ENCODE measurements at regions not wholly inside any gene's neighbourhood (a gene's known extent, or its start where the extent isn't known, plus 50 kb on each side); places are given as distances from the start of the nearest gene placed in this dataset.
A peak's percentile ranks its signal among the peaks of the same experiment; 100 is the strongest.
"Not testable (repeated sequence)": the region's sequence is repeated elsewhere in the genome, so short reads cannot be mapped to it uniquely, and the experiment has no call there.

- no peak for DNase-seq (ENCODE audit: low read depth)
Measured at GRCh38 chr10:84698989-84699388, 370.6 kb downstream of the CCSER2 start.

GRCh38 chr10:84700668-84701369, 372.4 kb downstream of the CCSER2 start:
- DNase-seq (ENCODE audit: low read depth): no peak

GRCh38 chr10:84701370-84701720, 373.0 kb downstream of the CCSER2 start:
- no peak for DNase-seq (ENCODE audit: low read depth)

- no peak for DNase-seq (ENCODE audit: low read depth)
Measured at GRCh38 chr10:84704101-84704500, 375.7 kb downstream of the CCSER2 start.

DNA sequence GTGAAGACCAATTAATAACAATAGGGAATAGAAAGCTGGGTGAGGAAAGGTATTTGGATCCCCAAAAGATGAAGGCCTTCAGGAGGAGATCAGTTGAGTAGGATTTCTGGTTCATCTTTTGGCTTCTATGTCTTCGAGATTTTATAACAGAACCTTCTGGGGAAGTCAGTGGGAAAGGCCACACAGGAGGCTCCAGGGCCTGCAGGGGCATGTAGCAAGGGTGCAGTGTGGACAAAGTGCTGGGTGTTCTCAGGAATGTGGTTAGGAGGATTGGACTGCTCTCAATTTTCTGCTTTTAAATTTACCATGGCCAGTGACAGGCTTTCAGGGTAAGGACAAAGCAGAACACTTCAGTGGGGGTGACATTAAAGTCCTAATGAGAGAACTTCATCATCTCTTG, 378.0 kb downstream of the CCSER2 start:
- DNase-seq (ENCODE audit: low read depth): no peak

GRCh38 chr10:84706875-84707274, 378.5 kb downstream of the CCSER2 start:
- DNase-seq (ENCODE audit: low read depth): no peak

DNA sequence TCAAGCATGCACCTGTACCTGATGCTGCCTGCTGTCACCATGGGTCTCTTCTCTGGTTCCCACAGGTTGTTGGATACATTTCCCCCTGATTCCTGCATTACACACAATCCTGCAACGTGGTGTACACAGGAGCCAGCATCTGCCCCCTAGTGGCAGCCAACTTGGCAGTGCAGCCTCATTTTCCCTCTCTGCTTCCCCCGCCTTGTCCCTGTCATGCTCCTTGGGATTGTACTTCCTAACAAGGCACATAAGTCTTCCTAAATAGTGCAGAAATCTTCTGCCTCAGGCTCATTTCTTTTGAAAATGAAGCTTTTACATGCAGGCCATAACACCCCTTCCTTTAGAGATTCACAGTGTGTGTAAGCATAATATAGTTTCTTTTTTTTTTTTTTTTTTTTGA, 387.5 kb downstream of the CCSER2 start:
- DNase-seq (ENCODE audit: low read depth): no peak

DNA sequence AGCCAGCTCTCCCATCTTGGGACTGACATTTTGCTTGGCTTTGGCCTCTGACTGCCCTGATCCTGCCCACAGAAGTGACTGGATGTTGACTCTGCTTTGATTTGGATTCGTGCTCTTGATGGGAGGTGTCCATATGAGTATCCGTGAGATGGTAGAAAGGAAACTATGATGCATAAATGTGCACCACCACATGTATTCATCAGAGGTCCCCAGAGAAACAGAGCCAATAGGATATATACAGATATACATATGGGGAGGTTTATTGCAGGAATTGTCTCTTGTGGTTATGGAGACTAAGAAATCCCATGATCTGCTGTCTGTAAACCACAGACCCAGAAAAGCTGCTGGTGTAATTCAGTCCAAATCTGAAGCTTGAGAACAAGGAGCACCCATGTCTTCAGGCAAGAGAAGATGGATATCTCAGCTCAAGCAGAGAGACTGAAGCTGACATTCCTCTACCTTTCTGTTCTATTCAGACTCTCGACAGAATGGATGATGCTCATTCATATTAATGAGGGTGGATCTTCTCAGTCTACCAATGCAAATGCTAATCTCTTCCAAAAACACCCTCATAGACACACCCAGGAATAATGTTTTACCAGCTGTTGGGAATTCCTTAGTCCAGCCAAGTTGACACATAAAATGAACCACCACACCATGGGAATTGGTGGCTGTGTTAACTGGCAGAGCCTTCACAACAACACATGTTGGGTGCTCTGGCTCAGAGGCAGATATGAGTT, 390.7 kb downstream of the CCSER2 start:
- peak; percentile 1 for DNase-seq (ENCODE audit: low read depth)

- DNase-seq (ENCODE audit: low read depth): no peak
Measured at GRCh38 chr10:84719687-84720086, 391.3 kb downstream of the CCSER2 start.

- DNase-seq (ENCODE audit: low read depth): no peak
Measured at GRCh38 chr10:84727398-84727797, 399.0 kb downstream of the CCSER2 start.

GRCh38 chr10:84739126-84739525, 410.7 kb downstream of the CCSER2 start:
- not testable (repeated sequence) for DNase-seq (ENCODE audit: low read depth)

DNA sequence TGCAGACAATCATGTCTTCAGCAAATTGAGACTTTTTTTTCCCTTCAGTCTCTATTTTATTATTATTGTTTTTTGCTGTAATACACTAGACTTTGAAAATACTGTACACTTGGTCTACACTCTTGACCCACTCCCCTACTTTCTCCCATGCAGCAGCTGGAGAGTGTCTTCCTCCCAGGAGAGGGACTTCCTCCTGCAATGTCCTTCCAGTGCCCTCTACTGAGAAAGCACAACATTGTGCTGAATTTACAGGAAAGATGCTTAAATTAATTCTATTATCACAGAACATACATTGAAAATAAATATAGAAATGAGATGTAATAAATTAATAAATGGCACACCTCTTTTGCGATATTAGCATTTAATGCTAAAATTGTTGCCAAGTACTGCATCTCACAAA, 411.3 kb downstream of the CCSER2 start:
- DNase-seq (ENCODE audit: low read depth): no peak

DNA sequence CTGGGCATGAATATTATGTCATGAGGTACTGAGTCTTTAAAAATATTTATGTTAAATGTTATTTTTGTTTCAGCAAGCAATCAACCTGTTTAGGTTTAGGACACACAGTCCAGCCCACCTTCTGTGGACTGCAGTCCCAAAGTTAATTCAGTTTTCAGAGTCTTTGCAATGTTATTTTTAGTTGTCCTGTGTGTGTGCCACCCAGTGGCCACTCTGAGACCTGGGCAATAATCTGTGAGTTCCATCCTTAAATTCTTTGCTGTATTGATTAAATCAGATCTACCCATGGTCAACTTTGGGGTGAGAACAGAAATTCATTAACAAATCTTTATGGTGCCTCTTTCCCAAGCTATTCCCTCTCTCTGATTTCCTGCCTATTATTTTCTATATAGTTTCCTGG, 415.1 kb downstream of the CCSER2 start:
- DNase-seq (ENCODE audit: low read depth): no peak

GRCh38 chr10:84755311-84755710, 426.9 kb downstream of the CCSER2 start:
- no peak for DNase-seq (ENCODE audit: low read depth)

DNA sequence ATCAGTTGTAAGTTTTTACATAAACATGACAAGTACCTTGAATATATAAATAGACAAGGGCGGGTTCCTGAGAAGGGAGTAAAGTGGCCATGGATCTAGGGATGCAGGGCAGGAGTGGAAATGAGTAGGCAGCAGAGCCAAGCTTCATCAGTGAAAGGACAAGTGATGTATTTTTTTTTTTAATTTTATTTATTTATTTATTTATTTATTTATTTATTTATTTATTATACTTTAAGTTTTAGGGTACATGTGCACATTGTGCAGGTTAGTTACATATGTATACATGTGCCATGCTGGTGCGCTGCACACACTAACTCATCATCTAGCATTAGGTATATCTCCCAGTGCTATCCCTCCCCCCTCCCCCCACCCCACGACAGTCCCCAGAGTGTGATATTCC, 428.3 kb downstream of the CCSER2 start:
- DNase-seq (ENCODE audit: low read depth): not testable (repeated sequence)

DNA sequence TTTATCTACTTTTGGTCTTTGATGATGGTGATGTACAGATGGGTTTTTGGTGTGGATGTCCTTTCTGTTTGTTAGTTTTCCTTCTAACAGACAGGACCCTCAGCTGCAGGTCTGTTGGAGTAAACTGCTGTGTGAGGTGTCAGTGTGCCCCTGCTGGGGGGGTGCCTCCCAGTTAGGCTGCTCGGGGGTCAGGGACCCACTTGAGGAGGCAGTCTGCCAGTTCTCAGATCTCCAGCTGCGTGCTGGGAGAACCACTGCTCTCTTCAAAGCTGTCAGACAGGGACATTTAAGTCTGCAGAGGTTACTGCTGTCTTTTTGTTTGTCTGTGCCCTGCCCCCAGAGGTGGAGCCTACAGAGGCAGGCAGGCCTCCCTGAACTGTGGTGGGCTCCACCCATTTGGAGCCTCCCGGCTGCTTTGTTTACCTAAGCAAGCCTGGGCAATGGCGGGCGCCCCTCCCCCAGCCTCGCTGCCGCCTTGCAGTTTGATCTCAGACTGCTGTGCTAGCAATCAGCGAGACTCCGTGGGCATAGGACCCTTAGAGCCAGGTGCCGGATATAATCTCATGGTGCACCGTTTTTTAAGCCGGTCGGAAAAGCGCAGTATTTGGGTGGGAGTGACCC, 433.7 kb downstream of the CCSER2 start:
- DNase-seq (ENCODE audit: low read depth): not testable (repeated sequence)

DNA sequence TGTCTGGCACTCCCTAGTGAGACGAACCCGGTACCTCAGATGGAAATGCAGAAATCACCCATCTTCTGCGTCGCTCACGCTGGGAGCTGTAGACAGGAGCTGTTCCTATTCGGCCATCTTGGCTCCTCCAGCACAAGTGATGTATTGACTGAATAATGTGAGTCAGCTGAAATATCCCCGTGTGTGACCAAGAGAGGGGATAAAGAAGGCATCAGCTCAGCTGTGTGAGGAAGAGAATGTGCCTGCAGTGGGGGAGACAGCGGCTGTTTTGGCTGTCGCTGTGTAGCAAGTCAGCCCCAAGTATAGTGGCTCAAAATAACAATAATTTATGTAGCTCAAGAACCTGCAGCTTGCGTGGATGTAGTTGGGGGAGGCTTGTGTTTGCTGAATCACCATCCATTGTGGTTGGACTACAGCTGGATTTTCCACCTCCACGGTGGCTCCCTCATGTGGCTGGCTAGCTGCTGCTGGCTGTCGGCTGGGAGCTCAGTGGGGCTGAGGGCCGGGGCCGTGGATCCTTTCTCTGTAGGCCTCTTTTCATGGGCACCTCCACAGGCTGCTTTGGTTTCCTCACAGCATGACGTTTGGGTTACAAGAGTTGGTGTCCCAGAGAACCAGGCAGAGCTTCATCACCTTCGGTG, 434.5 kb downstream of the CCSER2 start:
- no peak for DNase-seq (ENCODE audit: low read depth)

DNA sequence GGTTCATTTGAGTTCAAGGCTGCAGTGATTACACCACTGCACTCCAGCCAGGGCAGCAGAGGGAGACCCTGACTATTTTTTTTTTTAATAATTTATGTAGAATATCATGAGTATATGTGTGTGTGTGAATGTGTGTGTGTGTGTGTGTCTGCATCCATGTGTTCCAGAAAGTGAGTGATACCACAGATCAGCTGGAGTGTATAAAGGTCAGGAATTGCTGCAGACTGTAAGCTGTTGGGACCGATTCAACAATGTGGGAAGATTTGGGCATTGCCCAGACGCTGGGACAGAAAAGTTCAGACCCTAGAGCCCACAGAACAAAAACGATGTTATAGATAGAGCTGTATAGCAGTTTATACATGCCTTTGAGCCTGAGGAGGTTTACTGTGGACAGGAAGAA, 435.6 kb downstream of the CCSER2 start:
- no peak for DNase-seq (ENCODE audit: low read depth)

DNA sequence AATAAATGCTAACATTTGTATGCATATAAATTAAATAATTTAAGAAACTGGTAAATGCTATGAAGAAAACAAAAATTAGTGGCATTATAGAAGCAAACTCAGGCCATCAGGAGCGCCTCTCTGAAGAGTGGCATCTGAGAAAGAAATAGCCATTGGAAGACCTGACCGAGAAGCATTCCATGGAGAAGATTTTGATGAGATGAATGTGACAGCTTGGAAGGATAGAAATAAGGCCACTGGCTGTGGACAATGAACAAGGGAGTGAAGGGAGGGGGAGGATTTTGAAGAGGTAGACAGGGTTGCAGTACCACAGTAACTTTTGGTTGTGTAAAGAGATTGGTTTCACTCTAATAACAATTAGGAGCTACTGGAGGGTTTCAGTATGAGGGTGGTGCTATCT, 436.7 kb downstream of the CCSER2 start:
- no peak for DNase-seq (ENCODE audit: low read depth)

- DNase-seq (ENCODE audit: low read depth): no peak
Measured at GRCh38 chr10:84765656-84766055, 437.3 kb downstream of the CCSER2 start.

DNA sequence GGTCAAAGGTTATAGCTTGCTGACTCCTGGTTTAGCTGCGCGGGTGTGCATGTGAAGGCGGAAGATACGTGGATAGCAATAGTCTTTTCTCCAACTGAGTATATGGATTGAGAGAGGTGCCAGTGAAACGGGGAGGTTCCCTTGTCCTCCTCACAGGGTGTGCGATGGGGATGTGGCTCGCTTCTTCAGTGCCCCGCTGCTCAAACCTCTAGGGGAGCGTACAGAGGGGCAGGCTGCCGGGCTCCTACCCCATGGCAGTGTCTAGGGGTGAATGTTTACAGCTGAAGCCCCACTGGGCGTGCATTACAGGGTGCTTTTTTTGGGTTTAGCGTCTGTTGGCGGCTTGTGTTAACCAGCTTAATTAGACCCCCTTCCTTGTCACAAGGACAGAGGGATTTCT, 438.5 kb downstream of the CCSER2 start:
- no peak for DNase-seq (ENCODE audit: low read depth)

DNA sequence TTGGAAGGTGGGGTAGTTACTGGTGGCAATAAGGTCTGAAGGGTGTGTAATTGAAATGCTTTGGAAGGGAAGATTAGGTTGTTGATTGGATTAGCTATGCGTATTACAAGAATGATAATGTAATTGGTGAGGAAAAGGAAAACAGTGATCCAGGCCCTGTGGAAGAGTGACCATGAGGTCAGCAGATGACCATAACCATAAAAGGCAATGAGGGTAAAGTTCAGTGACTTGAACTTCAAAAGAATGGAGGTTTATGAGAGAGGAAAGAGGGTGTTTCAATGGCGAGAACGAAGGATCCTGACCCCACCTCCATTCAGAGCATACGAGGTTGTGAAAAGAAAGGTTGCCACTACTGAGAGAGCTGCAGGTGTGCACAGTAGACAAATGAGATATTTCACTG, 439.7 kb downstream of the CCSER2 start:
- DNase-seq (ENCODE audit: low read depth): no peak

All from myocyte (in vitro differentiated cells).